A172 (cell line): ENCODE measurements at regions not wholly inside any gene's neighbourhood (a gene's known extent, or its start where the extent isn't known, plus 50 kb on each side); places are given as distances from the start of the nearest gene placed in this dataset.

ENCODE experiments used
- DNase-seq: peaks from one replicate; pipeline ENCODE4 v3.0.0-alpha.2; 2015; ENCODE audit warnings: low spot score

DNA sequence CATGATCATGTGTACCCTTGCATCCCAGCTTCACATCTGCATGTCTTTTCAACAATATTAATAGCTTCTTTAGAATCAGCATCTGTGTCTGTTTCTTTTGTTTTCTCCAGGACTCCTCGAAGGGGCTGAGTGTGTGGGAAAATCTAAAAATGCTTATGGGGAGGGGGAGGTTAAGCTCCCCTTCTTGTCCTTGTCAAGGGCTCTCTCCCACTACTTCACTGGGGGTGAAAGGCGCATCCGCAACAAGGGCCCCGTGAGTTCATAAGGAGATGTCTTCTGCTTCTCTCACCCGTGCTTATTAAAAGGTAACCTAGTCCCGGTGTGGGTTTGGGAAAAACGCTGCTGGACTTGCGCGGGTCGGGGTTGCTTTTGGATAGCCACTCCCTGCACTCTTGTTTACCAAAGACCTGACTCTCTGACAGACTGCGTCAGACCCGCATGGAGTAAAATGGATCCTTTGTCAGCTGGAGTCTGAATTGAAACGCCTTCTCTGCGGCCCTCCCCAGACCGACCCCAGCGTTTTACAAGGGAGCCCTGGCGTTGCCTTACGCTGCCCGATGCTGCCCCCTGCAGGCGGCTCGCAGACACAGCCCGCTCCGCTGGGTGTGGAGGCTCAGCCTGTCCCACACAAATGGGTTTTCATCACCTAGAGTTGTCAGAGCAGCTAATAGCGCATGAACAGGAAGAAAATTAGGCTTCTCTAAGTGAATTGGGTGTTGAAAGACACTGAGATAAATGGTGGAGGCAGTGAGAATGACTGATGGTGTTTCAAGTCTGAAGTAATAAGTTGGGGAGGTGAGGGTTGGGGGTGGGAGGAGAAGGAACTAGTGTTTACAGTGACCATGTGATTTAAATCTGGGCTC, 53.8 kb downstream of the IER5 start:
- peak; percentile 77 for DNase-seq

DNA sequence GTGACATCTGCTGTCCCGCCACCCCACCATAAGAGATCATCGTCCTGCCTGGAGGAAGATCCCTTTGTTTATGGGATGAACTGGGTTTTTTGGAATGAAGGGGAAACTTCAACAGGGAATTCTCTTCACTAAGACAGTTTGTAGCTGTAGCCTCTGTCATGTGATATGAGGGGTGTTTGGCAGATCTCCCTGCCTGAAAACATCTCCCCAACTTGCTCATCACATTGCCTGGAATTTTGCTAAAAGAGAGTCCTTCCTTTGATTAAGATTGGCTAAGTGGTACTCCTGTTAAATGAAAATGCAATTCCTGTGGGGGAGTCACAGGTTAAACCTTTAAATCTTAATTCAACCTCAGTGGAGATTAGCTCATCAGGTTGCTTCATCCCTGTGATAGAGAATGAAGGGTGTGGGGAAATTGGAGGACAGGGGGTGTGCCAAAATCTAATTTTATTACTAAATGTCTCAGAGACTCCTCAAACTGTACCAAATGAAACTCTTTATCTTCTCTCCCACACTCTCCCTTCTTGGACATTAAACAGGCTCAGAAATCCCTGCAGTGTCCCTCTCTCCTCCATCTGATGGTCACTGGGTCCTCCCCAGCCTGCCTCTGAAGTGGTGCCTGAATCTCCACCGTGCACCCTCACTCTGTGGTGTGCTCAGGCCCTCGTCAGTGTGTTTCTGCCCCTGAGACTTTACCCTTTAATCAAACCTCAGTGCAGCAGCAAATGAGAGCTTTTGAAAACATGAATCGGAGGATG, 54.8 kb downstream of the IER5 start:
- DNase-seq = no peak

DNA sequence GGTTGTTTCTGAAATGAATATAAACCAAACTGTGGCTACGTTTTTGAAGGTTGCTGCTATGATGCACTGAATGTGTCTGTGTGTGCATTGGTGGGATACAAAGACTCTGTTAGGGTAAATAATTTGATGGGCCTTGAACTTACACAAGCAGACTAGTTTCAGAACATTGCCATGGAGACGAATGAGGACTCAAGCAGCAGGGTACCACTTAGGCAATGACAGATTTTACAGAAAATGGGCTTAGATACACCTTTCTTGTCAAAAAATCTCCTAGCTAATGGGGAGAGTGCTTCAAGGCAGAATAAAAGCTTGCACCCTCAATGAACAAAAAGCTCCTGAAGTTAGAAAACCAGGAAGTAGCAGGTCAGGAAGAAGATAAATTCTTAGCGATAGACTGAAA, 55.7 kb downstream of the IER5 start:
- DNase-seq = no peak

DNA sequence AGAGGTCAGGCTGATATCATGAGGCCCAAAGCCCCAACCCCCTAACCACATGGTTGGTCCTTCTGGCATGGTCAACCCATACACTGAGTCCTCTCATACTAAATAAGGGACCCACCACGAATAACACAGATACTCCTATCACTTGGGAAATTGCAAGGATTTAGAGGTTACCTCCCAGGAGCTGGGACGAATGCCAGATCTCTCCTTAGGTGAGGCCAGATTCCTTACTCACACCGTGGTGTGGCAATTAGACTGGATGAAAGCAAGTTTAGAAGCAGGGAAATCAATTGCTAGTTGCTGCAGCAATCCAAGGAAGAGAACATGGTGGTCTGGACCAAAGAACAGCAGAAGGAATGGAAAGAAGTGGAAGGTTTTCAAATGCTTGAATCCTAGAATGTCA, 60.1 kb downstream of the IER5 start:
- DNase-seq = no peak

DNA sequence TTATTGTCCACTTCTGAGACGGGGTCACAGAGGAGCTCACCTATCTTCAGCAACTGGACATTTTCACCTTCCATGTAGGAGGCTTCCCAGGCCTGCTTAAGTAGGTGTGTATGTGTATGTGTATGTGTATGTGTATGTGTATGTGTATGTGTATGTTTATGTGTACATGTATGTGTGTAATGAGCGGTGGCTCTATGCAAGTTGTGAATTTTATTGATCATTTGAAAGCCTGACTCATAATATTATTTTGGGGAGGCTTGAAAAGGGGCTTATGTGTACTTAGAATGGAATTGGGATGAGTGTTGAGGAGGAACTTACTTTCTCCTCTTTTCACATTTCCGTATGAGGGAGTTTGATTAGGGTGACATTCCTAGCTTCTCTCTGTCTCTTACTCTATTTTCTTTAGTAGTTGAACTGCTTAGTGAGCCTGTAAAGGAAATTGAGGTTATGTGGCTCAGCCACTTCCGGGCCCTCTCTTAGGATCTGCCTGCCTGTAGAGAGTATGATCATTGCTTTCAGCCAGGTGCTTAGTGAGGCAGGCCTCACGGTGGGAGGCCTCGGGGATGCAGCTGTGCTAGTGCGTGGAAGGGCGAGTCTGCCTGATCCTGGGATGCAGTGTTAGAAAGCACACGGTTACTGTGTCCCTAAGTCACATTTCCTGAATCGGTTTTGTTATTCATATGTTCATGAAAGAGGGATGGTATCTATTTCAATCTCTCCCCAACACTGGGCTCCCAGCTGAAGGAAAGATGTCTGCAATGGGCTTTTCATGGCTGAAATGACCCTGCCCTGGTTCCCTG, 61.0 kb downstream of the IER5 start:
- DNase-seq = no peak

DNA sequence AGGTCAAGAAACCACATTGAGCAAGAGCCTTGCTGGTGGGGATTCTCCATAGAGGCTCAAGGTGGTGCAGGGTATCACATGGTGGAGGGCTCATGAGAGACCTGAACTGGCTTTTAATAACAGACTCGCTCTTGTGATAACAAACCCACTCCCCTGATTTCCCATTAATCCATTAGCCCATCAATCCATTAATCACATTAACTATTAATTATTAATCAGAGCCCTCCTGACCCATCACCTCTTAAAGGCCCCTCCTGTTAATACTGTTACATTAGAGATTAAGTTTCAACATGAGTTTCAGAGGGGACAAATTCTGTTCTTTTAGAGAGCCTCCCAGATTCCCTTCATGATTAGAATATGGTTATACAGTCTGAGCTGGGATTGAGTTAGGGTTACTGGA, 61.8 kb downstream of the IER5 start:
- no peak for DNase-seq

DNA sequence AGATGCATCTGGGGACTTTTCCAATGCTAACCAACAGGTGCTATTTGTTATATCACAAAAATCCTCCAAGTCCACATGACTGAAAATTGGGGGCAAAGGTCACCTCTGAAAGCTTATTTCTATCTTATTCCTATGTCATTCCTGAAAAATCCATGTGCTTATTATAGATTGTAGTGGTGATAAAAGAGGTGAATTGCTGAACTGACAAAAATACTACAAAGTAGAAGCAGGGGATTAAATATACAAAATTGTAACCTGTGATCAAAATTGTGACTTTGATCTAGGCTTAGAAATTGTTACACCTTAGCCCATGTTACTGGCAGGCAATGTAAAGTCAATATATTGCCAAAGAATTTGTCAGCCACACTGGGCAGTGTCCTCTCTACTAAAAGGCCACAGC, 62.3 kb downstream of the IER5 start:
- no peak for DNase-seq

DNA sequence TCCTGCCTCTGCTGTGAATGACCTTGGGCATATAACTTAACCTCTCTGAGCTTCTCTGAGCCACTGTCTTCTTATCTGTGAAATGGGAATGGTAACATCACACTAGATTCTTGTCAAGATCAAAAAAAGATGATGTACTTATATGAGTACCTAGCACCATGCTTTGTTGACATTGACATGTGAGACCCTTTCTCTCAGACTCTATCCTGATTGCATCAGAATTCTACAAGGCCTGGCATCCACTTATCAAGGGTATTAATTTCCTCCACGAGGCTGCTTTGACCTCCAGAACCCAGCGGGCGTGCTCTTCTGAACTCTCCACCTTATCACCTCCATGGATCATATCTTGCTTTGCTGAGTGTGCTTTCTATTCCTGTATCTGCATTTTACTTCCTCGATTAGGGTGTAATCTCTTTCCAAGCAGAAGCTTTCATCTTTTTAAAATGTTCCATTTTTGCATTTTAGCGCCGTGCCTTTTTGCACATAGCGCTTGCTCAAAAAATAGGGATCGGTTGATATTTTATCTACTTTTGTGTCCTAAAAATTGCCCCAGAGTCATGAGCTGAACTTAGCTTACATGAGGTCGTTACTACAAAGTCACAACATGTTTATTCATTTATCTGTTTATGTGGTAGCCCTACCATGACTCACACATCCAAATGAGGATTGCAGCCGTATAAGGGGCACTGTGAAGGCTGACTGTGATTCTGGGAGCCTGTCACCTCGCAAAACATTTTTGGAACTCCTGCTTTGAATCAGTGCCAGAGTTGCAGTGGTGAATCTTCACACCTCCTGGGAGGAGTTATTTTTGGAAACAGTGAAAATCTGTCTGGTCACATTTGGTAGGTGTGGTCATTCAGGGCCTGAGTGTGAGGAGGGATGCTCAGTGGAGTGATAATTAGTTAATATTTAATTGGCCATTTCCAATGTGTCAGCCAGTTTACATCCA, 63.2 kb downstream of the IER5 start:
- DNase-seq = peak; percentile 57

DNA sequence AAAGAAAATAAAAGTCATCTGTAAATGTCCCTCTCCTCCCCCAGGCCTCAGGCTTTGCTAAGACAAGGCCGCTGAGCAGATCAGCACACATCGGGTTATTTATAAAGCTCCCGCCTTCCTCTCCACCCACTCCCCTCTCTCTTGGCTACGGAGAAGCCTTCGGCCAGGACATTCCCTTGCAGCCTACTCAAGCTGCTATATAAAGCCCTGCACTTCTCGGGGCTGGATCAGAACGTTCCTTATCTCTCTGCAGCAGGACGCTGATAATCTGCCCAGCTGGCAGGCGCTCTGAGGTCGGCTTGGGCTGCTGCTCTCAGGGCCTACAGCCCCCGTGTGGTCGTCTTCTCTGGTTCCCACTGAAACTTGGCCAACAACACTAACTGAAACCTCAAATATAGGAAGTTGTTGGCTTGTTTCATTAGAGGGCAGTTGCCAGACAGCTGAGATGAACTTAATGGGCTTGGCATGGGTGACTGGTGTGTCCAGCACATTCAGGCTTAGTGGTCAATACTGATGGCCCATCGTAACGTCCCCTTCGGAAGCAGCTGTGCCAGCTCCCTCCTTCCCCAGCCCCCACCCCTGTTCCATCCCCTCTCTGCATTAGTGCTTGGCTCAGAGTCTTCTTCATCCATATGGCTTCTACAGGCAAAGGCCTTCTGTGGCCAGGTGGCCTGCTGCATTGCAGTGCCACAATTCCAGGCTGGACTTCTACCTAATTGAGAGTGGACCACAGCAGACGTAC, 64.6 kb downstream of the IER5 start:
- peak; percentile 65 for DNase-seq

DNA sequence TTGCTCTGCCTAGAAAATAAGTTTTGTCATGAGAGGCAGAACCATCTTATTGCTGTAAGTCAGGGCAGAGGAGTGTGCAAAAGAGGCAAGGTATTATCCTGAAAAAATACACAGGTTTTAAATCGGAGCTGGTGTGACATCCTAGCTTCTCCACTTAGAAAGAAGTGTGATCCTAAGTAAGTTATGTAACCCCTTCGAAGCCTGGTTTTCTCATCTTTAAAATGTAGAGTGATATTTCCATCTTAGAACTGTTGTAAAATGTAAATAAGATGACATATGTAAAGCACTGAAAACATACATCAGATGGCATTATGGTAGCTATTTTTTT, 65.1 kb downstream of the IER5 start:
- DNase-seq = no peak

DNA sequence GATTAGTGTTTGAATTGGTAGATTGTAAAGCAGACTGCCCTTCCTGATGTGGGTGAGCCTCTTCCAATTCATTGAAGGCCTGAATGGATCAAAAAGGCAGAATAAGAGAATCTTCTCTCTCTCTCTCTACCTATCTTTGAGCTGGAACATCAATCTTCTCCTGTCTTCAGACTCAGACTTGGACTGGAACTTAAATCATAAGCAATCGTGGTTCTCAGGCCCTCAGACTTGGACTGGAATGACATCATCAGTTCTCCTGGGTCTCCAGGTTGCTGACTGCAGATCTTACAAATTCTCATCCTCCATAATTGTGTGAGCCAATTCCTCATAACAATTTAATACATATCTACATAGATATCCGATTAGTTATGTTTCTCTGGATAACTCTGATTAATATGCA, 66.8 kb downstream of the IER5 start:
- no peak for DNase-seq

DNA sequence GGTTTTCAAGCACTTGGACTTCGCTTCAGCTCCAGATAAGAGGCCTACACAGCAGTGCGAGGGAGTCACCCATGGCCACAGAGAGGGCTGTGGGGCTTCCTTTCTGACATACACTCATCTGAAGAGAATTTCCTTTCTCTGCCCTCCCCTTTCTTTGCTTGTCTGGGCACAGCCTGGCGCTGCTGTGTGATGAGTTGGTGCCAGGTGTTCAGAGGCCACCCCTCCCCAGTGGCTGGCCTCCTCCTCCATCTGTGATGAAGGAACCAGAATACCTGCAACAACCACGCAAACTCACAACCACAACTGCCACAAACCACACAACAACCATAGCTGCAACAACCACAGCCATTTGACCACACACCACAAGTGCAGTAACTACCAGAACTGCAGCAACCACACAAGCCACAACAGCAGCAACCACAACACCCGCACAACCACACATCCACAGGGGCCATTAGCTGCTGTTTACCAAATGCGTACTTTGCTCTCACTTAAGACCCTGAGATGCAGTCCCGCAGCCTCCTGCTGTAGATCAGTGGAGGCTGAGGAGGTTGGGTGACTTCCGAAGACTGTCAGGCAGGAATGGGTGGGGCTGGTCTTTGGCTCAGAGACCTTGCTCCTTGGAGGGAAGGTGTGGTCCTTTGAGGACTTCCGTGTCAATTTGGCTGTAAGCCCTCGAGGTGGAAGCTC, 71.1 kb downstream of the IER5 start:
- DNase-seq = peak; percentile 91

DNA sequence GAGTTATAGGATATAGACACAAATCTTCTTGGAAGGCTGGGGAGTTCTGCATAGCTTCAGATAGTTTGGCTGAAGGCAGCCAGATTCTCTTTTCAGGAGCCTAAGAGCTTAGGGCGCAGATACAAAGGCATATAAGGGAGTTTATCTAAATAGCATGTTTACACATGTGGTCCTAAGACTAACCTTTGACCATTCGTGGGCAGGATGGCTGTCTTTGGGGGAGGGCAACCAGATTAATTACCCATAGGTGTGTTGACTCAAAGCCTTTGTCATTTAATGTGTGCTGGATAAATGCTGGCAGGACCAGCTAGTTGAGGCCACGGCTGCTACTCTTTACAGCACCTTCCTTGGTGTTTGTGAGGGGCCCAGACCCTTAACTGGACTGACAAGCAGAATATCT, 71.8 kb downstream of the IER5 start:
- no peak for DNase-seq

DNA sequence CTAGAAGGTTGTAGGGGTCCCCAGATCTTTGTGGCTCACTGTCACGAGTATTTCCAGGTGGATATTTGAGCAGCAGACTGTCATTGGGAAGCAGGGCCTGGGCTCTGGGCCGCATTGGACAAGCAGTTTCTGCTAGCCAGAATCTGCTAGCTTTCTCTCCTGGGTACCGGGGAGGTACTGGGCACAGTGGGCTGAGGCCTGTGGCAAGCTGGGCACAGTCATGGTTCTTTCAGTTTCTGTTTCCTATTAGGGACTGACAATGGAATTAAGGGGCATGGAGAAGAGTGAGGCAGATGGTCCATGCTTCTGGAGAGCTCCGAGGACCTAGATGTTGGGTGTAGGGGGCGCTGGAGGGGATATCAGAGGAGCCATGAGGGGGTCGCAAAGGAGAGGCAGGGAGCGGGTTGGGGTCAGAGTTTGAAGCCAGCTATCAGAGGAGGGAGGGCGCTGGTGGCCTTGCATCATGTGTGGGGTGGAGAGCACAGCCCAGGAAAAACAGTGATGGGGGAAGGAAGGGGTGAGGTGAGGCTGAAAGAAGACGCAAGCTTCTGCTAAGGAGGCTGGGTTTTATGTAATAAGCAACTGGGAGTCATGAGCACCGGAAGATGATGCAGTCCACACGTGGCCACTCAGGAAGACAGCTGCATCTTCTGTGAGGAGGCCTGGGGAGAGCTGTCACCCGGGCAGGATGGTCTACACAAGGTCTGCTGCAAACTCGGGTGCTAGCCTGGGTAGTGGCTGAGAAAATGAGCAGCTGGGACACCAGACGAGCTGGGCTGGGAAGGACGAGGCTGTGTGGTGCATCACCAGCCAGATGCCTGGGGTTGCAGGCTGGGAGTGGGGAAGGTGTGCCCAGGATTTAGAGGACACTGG, 72.7 kb downstream of the IER5 start:
- DNase-seq = no peak

DNA sequence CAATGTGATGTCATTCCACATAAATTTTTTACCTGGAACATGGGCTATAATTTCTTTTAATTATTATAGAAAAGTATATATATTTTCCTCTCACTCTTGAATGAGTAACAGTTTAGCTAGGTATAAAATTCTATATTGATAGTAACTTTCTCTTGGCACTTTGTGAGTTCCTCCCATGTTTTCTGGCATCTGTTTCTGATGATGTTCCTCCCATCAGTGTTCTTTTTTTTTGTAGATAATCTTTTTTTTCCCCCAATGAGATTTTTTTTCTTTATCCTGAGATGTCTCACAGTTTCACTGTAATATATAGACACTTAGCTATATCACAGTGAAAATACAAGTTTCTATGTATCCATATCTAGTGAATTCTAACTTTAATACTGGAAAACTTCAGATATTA, 75.2 kb downstream of the IER5 start:
- DNase-seq = no peak

DNA sequence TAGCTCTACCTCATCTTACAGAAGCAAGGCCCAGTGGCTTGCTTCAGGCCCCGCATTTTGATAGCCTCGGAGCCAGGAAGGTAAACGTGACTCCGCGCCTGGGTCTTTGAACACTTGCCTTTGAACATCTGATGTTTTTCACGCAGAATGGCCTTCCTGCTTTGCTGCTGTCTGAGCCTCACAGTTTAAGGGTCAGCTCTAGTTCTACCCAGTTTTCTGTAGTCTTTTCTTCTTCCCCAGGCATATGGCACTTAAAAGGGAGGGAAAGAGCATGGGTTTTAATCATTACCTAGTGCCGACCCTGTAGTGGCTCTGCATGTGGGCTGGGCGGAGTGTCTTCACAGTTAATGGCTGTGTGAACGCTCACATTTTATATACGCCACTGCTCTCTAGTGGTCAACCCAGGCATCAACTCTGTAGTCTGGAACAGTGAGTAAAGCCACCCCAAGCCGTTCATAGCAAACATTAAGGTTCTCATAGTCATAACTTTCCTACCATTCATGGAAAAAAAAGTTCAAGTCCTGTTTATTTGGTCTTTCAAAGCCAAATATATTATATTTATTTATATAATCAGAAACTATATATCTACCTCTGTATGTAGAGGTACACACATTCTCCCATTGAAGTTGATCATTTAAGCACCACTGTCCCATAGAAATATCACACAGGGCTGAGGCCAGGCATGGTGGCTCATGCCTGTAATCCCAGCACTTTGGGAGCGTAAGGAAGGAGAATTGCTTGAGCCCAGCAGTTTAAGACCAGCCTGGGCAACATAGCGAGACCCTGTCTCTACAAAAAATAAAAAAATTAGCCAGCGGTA, 78.1 kb downstream of the IER5 start:
- peak; percentile 83 for DNase-seq

DNA sequence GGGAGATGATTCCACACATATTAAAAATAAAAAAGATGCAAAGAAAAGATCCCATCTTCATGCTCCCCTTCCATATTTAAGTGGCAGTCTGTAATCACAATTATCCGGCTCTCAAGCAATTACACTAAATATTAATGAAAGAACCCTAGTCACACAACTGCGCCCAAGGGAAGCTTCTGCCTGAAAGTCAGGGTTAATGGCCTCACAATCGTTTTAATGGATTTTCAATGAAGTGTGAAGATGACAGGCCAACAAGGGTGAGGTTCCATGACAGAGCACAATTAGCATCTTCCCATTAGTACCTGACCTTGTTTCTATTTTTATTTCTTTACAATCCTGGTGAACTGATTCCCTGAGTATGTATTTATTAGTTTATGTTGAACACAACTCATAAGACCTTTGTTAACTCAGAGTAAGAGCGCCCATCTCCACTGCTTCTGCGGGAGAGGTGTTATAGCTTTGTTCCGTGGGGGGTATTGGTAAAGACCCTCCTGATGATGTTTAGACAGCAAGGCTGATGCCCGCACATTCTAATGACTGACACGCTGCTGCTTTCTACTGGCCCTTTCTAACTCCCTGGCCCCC, 80.9 kb downstream of the IER5 start:
- DNase-seq = no peak

DNA sequence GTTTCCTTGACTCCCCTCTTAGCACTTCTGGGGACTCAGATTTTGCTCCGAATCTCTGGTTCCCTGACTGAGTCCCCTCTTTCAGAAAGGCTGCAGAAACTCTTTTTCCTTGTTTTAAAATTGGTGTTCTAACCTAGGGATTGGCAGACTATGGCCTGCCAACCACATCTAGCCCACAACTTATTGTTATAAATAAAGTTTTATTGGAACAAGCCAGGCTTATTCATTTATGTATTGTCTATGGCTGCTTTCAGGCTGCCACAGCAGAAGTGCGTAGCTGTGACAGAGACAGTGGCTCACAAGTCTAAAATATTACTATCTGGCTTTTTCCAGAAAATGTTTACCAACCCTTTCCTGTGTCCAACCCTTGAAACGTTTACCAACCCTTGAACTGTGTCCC, 81.7 kb downstream of the IER5 start:
- no peak for DNase-seq
